Tibial artery (tissue), 4 donors: ENCODE measurements at regions not wholly inside any gene's neighbourhood (a gene's known extent, or its start where the extent isn't known, plus 50 kb on each side); places are given as distances from the start of the nearest gene placed in this dataset.

Experiments
- DNase-seq, 2 donors: peaks; one replicate each; pipeline ENCODE4 v3.0.0-alpha.2; 2019
- H3K27ac ChIP-seq, 2 donors: fragments of 200-600 bp; sonication (generic) in 1 of 2; 1 replicate in 1 of 2; 2 replicates in 1 of 2; pipeline ENCODE4 v1.5.1; 2018 to 2019; ENCODE audit warnings: mild to moderate bottlenecking in 1 of 2
- H3K27me3 ChIP-seq, 2 donors: fragments of 200-600 bp; sonication (generic) in 1 of 2; one replicate each; pipeline versions ENCODE4 v1.5.1 to v1.6.0; 2016 to 2019
- H3K36me3 ChIP-seq, 3 donors: fragments of 200-600 bp; sonication (generic) in 2 of 3; one replicate each; pipeline ENCODE4 v1.5.1; 2016 to 2019; ENCODE audit warnings: mild to moderate bottlenecking in 2 of 3
- H3K4me1 ChIP-seq, 4 donors: fragments of 200-600 bp; sonication (generic) in 2 of 4; 1 replicate in 3 of 4; 2 replicates in 1 of 4; pipeline ENCODE4 v1.5.1; 2016 to 2019
- H3K4me3 ChIP-seq, 2 donors: fragments of 200-600 bp; sonication (generic) in 1 of 2; 1 replicate in 1 of 2; 2 replicates in 1 of 2; pipeline ENCODE4 v1.5.1; 2018 to 2019; ENCODE audit warnings: mild to moderate bottlenecking in 2 of 2
- H3K9me3 ChIP-seq, 3 donors: fragments of 200-600 bp; sonication (generic) in 1 of 3; one replicate each; pipeline ENCODE4 v1.5.1; 2016 to 2019
- CTCF ChIP-seq, 2 experiments: fragments of 200-600 bp in 1 of 2; fragments of 450-650 bp in 1 of 2; IDR thresholded peaks; one replicate each; pipeline ENCODE4 v1.5.1; 2017 to 2019; ENCODE audit warnings: antibody characterized with exemption in 2 of 2, mild to moderate bottlenecking in 1 of 2, moderate library complexity in 1 of 2
- intact Hi-C: fragments of 100-400 bp; cut with DNase I; formaldehyde crosslinking; loops from one replicate; pipeline ENCODE4 v1.15.0; 2023; ENCODE audit warnings: low total_unique reads

GRCh38 chr5:123718238-123718637, 206.3 kb downstream of the CSNK1G3 start:
- TF ChIP-seq CTCF (IDR thresholded peaks at IDR 0.05) = no peak
- no peaks in the 10 kb centered on the region for H3K27me3 ChIP-seq
- H3K4me1 ChIP-seq = no peaks in the 10 kb centered on the region
- no peak overlapping the region for H3K27ac ChIP-seq
- no peaks in the 10 kb centered on the region for H3K36me3 ChIP-seq
- H3K9me3 ChIP-seq = peaks cover 0 to 6% (median 4%) of the 10 kb centered on the region in 3 donors
- no peak overlapping the region for H3K4me3 ChIP-seq
- no peak for DNase-seq
- intact Hi-C loops = no loop called here

GRCh38 chr5:123717139-123717538, 205.2 kb downstream of the CSNK1G3 start:
- intact Hi-C loops = no loop called here
- Histone ChIP-seq H3K27me3 (no peaks in the 10 kb centered on the region), H3K9me3 (peaks cover 0 to 8% (median 7%) of the 10 kb centered on the region in 3 donors), H3K4me3 (no peak overlapping the region), H3K36me3 (no peaks in the 10 kb centered on the region), H3K27ac (no peak overlapping the region), H3K4me1 (no peaks in the 10 kb centered on the region)
- no peak for DNase-seq
- no peak for TF ChIP-seq CTCF (IDR thresholded peaks at IDR 0.05)

GRCh38 chr5:123710031-123710430, 198.1 kb downstream of the CSNK1G3 start:
- intact Hi-C loops = no loop called here
- Histone ChIP-seq H3K36me3 (no peaks in the 10 kb centered on the region), H3K27ac (peak overlapping the region; percentile 4 to 21), H3K4me1 (peaks cover 0 to 21% (median 6%) of the 10 kb centered on the region in 4 donors), H3K27me3 (no peaks in the 10 kb centered on the region), H3K4me3 (no peak overlapping the region), H3K9me3 (peaks cover 0 to 21% (median 7%) of the 10 kb centered on the region in 3 donors)
- DNase-seq = no peak
- TF ChIP-seq CTCF (IDR thresholded peaks at IDR 0.05) = no peak

- DNase-seq = no peak
- Histone ChIP-seq H3K4me3 (no peak overlapping the region), H3K27me3 (no peaks in the 10 kb centered on the region), H3K27ac (peak overlapping the region; percentile 4 to 23), H3K9me3 (peaks cover 0 to 21% (median 7%) of the 10 kb centered on the region in 3 donors), H3K36me3 (no peaks in the 10 kb centered on the region), H3K4me1 (peaks cover 0 to 21% (median 6%) of the 10 kb centered on the region in 4 donors)
- TF ChIP-seq CTCF (IDR thresholded peaks at IDR 0.05) = no peak
- intact Hi-C loops = no loop called here
Measured at GRCh38 chr5:123709422-123709821, 197.4 kb downstream of the CSNK1G3 start.

- DNase-seq = peak in 1 of 2 donors; percentile 62
- intact Hi-C loops = no loop called here
- Histone ChIP-seq H3K9me3 (peaks cover 0 to 14% (median 3%) of the 10 kb centered on the region in 3 donors), H3K4me3 (no peak overlapping the region), H3K27ac (peak overlapping the region in 1 of 2 donors; percentile 17), H3K4me1 (peaks cover 0 to 21% (median 6%) of the 10 kb centered on the region in 4 donors), H3K27me3 (no peaks in the 10 kb centered on the region), H3K36me3 (no peaks in the 10 kb centered on the region)
- no peak for TF ChIP-seq CTCF (IDR thresholded peaks at IDR 0.05)
Measured at GRCh38 chr5:123708074-123708806, 196.3 kb downstream of the CSNK1G3 start.
